ENCODE measurements at regions not wholly inside any gene's neighbourhood (a gene's known extent, or its start where the extent isn't known, plus 50 kb on each side); places are given as distances from the start of the nearest gene placed in this dataset.

GRCh38 chr12:108432423-108433121 lies 82.5 kb upstream of the FICD start:
- ChIA-PET POLR2A (no interaction called here), CTCF (no interaction called here)
- Mint-ChIP-seq H3K4me1 (ENCODE audit: insufficient read depth, unreplicated experiment) (no peaks in the 10 kb centered on the region), H3K9me3 (ENCODE audit: unreplicated experiment) (no peaks in the 10 kb centered on the region), H3K27ac (ENCODE audit: low read depth, unreplicated experiment) (no peak overlapping the region), H3K27me3 (ENCODE audit: insufficient read depth, unreplicated experiment) (peaks cover 10% of the 10 kb centered on the region), H3K36me3 (ENCODE audit: insufficient read depth, unreplicated experiment) (no peaks in the 10 kb centered on the region), H3K4me3 (ENCODE audit: unreplicated experiment) (no peak overlapping the region)
- TF ChIP-seq, protein P1, sequence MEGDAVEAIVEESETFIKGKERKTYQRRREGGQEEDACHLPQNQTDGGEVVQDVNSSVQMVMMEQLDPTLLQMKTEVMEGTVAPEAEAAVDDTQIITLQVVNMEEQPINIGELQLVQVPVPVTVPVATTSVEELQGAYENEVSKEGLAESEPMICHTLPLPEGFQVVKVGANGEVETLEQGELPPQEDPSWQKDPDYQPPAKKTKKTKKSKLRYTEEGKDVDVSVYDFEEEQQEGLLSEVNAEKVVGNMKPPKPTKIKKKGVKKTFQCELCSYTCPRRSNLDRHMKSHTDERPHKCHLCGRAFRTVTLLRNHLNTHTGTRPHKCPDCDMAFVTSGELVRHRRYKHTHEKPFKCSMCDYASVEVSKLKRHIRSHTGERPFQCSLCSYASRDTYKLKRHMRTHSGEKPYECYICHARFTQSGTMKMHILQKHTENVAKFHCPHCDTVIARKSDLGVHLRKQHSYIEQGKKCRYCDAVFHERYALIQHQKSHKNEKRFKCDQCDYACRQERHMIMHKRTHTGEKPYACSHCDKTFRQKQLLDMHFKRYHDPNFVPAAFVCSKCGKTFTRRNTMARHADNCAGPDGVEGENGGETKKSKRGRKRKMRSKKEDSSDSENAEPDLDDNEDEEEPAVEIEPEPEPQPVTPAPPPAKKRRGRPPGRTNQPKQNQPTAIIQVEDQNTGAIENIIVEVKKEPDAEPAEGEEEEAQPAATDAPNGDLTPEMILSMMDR (IDR thresholded peaks at IDR 0.05; ENCODE audit: unreplicated experiment), result no peak
- intact Hi-C loops (cut with micrococcal nuclease), result no loop called here
- no TSS peak for BruUV-seq (replicated peaks)
- DNase-seq (ENCODE audit: unreplicated experiment), result no peak

GRCh38 chr12:108430926-108431325 lies 84.2 kb upstream of the FICD start:
- Mint-ChIP-seq H3K36me3 (ENCODE audit: insufficient read depth, unreplicated experiment) (no peaks in the 10 kb centered on the region), H3K4me3 (ENCODE audit: unreplicated experiment) (no peak overlapping the region), H3K9me3 (ENCODE audit: unreplicated experiment) (no peaks in the 10 kb centered on the region), H3K4me1 (ENCODE audit: insufficient read depth, unreplicated experiment) (no peaks in the 10 kb centered on the region), H3K27me3 (ENCODE audit: insufficient read depth, unreplicated experiment) (peaks cover 10% of the 10 kb centered on the region), H3K27ac (ENCODE audit: low read depth, unreplicated experiment) (no peak overlapping the region)
- no peak for DNase-seq (ENCODE audit: unreplicated experiment)
- TF ChIP-seq, protein P1 (IDR thresholded peaks at IDR 0.05; ENCODE audit: unreplicated experiment), result no peak
- intact Hi-C loops (cut with micrococcal nuclease), result no loop called here
- POLR2A ChIA-PET, result no interaction called here
- CTCF ChIA-PET, result interaction anchor here (0.6 kb wide), 1 partner anchor 188 kb away, joined by 6 read pairs; no protein-coding TSS in a partner anchor
- BruUV-seq (replicated peaks), result no TSS peak

DNA sequence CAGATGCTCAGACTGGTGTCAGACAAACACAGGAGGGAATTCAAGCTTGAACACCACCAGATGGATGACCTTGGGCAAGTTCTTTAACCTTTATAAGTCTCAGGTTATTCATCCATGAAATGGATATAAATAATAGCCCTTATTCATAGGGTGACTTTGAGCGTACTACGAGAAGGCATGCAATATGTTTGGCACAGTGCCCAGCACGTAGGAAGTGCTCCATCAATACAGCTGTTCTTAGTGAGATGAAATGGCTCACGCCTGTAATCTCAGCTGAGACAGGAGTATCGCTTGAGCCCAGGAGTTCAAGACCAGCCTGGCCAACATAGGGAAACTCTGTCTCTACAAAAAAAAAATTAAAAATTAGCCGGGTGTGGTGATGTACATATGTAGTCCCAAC lies 84.8 kb upstream of the FICD start:
- no TSS peak for BruUV-seq (replicated peaks)
- H3K4me3 Mint-ChIP-seq (ENCODE audit: unreplicated experiment), result no peak overlapping the region
- peaks cover 10% of the 10 kb centered on the region for H3K27me3 Mint-ChIP-seq (ENCODE audit: insufficient read depth, unreplicated experiment)
- peak; percentile 35 for DNase-seq (ENCODE audit: unreplicated experiment)
- intact Hi-C loops (cut with micrococcal nuclease), result no loop called here
- CTCF ChIA-PET, result no interaction called here
- no peak overlapping the region for H3K27ac Mint-ChIP-seq (ENCODE audit: low read depth, unreplicated experiment)
- TF ChIP-seq, protein P1 (IDR thresholded peaks at IDR 0.05; ENCODE audit: unreplicated experiment), result no peak
- H3K9me3 Mint-ChIP-seq (ENCODE audit: unreplicated experiment), result no peaks in the 10 kb centered on the region
- H3K4me1 Mint-ChIP-seq (ENCODE audit: insufficient read depth, unreplicated experiment), result no peaks in the 10 kb centered on the region
- POLR2A ChIA-PET, result no interaction called here
- H3K36me3 Mint-ChIP-seq (ENCODE audit: insufficient read depth, unreplicated experiment), result no peaks in the 10 kb centered on the region

DNA sequence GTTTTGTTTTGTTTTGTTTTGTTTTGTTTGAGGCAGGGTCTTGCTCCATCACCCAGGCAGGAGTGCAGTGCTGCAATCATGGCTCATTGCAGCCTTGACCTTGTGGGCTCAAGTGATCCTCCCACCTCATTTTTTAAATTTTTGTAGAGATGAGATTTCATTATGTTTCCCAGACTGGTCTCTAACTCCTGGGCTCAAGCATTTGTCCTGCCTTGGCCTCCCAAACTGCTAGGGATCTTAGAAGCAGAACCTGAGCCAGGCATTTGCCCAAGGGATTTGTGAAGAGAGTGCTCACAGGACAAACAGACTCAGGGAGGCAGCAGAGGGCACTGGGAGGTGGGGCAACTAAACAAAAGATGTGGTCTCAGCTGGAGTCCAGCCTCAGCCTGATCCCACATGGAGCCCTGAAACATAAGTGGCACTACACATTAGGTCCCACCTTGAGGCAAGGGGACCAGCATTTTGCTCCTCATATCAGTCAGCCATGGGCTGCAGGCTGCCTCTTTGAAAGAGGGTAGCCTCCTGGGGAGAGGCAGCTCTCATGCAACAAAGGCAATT lies 86.2 kb upstream of the CMKLR1 start:
- Mint-ChIP-seq H3K27me3 (ENCODE audit: insufficient read depth, unreplicated experiment) (no peaks in the 10 kb centered on the region), H3K4me3 (ENCODE audit: unreplicated experiment) (no peak overlapping the region), H3K4me1 (ENCODE audit: insufficient read depth, unreplicated experiment) (no peaks in the 10 kb centered on the region), H3K27ac (ENCODE audit: low read depth, unreplicated experiment) (no peak overlapping the region), H3K9me3 (ENCODE audit: unreplicated experiment) (no peaks in the 10 kb centered on the region), H3K36me3 (ENCODE audit: insufficient read depth, unreplicated experiment) (no peaks in the 10 kb centered on the region)
- TF ChIP-seq, protein P1 (IDR thresholded peaks at IDR 0.05; ENCODE audit: unreplicated experiment), result no peak
- intact Hi-C loops (cut with micrococcal nuclease), result no loop called here
- no TSS peak for BruUV-seq (replicated peaks)
- CTCF ChIA-PET, result no interaction called here
- POLR2A ChIA-PET, result no interaction called here
- peak; percentile 22 for DNase-seq (ENCODE audit: unreplicated experiment)
